GM23248 (cell line): ENCODE measurements at regions not wholly inside any gene's neighbourhood (a gene's known extent, or its start where the extent isn't known, plus 50 kb on each side); places are given as distances from the start of the nearest gene placed in this dataset.
A peak's percentile ranks its signal among the peaks of the same experiment; 100 is the strongest.
"Not testable (repeated sequence)": the region's sequence is repeated elsewhere in the genome, so short reads cannot be mapped to it uniquely, and the experiment has no call there.

Experiments used
- DNase-seq: peaks from one replicate; pipeline ENCODE4 v3.0.0-alpha.2; 2015
- H2AFZ ChIP-seq: fragments of 200-600 bp; sonication (generic); 2 replicates; pipeline ENCODE4 v1.6.1; 2016; ENCODE audit warnings: antibody characterized with exemption
- H3F3A ChIP-seq: fragments of 200-600 bp; sonication (generic); 2 replicates; pipeline ENCODE4 v1.6.1; 2016; ENCODE audit warnings: mild to moderate bottlenecking, antibody characterized with exemption, mixed run types; ENCODE audit not compliant: insufficient read depth
- H3K27ac ChIP-seq: fragments of 200-600 bp; sonication (generic); 2 replicates; pipeline ENCODE4 v1.5.1; 2016; ENCODE audit warnings: mild to moderate bottlenecking
- H3K27me3 ChIP-seq: fragments of 200-600 bp; sonication (generic); replicated peaks from 2 replicates; pipeline ENCODE4 v1.6.1; 2016; ENCODE audit warnings: mild to moderate bottlenecking; ENCODE audit not compliant: insufficient read depth
- H3K36me3 ChIP-seq: fragments of 200-600 bp; sonication (generic); 2 replicates; pipeline ENCODE4 v1.6.1; 2016; ENCODE audit warnings: low read depth, mild to moderate bottlenecking
- H3K4me1 ChIP-seq: fragments of 200-600 bp; sonication (generic); 2 replicates; pipeline ENCODE4 v1.6.1; 2016; ENCODE audit warnings: mild to moderate bottlenecking; ENCODE audit not compliant: insufficient read depth
- H3K4me2 ChIP-seq: fragments of 200-600 bp; sonication (generic); one replicate; pipeline ENCODE4 v1.6.1; 2016; ENCODE audit warnings: mild to moderate bottlenecking; ENCODE audit not compliant: unreplicated experiment
- H3K4me3 ChIP-seq: fragments of 200-600 bp; sonication (generic); 2 replicates; pipeline ENCODE4 v1.5.1; 2016; ENCODE audit warnings: mild to moderate bottlenecking
- H3K79me2 ChIP-seq: fragments of 200-600 bp; sonication (generic); 2 replicates; pipeline ENCODE4 v1.6.1; 2016; ENCODE audit warnings: mild to moderate bottlenecking; ENCODE audit not compliant: insufficient read depth
- H3K9ac ChIP-seq: fragments of 200-600 bp; sonication (generic); 2 replicates; pipeline ENCODE4 v1.6.1; 2016; ENCODE audit warnings: mild to moderate bottlenecking
- H3K9me2 ChIP-seq: fragments of 200-600 bp; sonication (generic); 2 replicates; pipeline ENCODE4 v1.6.1; 2016; ENCODE audit warnings: mixed run types, mild to moderate bottlenecking, moderate library complexity; ENCODE audit not compliant: insufficient read depth
- H3K9me3 ChIP-seq: fragments of 200-600 bp; sonication (generic); one replicate; pipeline ENCODE4 v1.6.1; 2017; ENCODE audit warnings: low read depth
- H4K20me1 ChIP-seq: fragments of 200-600 bp; sonication (generic); 2 replicates; pipeline ENCODE4 v1.6.0; 2016; ENCODE audit not compliant: insufficient read depth
- EZH2 ChIP-seq: fragments of 200-600 bp; sonication (generic); IDR thresholded peaks from 2 replicates; pipeline ENCODE4 v1.6.1; 2018; ENCODE audit warnings: antibody characterized with exemption, mild to moderate bottlenecking; ENCODE audit not compliant: insufficient read depth, poor library complexity, severe bottlenecking
- EZH2phosphoT487 ChIP-seq: fragments of 200-600 bp; sonication (generic); IDR thresholded peaks from 2 replicates; pipeline ENCODE4 v1.6.1; 2018; ENCODE audit warnings: antibody characterized with exemption, moderate library complexity, mild to moderate bottlenecking, low read depth; ENCODE audit not compliant: insufficient read depth
- WGBS, 2 experiments: methylation state at CpG; one replicate each; pipeline ENCODE4 v1.1.6; 2015 to 2017; ENCODE audit warnings: low lambda C conversion rate in 2 of 2, low coverage in 1 of 2; ENCODE audit errors: missing lambda C conversion rate in 2 of 2; 5-methylcytosine and 5-hydroxymethylcytosine counted together
- in situ Hi-C: fragments of 300-500 bp; cut with MboI; formaldehyde crosslinking; loops from 2 replicates; pipeline ENCODE4 v1.15.0; 2020

DNA sequence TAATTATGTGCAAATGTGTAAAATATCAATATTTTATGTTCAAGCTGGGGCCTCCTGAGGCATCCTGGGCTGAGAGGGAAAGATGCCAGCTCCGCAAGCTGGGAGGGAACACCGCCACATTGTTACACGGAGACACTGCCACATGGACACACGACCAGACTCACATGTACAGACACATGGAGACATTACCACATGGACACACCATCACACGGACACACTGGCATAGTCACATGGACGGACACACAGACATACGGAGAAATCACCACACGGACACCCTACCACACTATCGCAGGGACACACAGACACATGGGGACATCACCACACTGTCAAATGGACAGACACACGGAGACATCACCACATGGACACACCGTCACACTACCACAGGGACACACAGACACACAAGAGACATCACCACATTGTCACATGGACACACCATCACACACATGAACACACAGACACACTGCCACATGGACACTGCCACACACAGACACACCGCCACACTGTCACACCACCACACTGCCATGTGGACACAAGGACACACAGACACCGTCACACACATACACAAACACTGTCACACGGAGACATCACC is 117.6 kb downstream of the CCDC74A start:
- in situ Hi-C loops, result no loop called here

DNA sequence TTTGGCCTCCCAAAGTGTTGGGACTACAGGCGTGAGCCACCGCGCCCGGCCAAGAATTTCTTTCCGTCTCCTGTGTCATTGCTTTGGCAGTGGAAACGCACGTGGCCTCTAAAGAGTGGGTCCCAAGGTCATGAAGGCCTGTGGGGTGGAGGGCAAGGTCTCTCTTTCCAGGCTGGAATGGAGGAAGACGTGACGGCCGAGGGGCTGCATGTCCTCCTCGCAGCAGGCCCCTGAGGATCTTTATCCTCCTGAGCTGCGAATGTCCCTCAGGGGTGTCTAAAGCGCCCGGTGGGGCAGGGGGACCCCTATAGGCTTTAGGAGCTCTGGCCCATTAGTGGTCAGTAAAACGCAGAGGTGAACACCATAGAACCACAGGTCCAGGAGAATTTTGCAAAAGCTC is 118.5 kb downstream of the CCDC74A start:
- H3K9me2 ChIP-seq, H4K20me1 ChIP-seq, H3K27me3 ChIP-seq, H3K27ac ChIP-seq, H3K9ac ChIP-seq, in situ Hi-C loops, H3K4me3 ChIP-seq, H3K79me2 ChIP-seq, H3K9me3 ChIP-seq, H3F3A ChIP-seq, H3K36me3 ChIP-seq, H3K4me2 ChIP-seq, DNase-seq: not testable (repeated sequence)
- H2AFZ ChIP-seq, result 0 out of 2 replicates have a peak overlapping the region, but pooled peaks have one; percentile 45
- 68 to 81% methylated on average over 14 to 15 of the region's 15 CpGs for WGBS, 2 experiments
- H3K4me1 ChIP-seq, result peaks cover 10% of the 10 kb centered on the region

More for the DNA sequence above, 117.6 kb downstream of the CCDC74A start:
- 75 to 81% methylated on average over 14 of the region's 14 CpGs for WGBS, 2 experiments
- H4K20me1 ChIP-seq, result no peaks in the 10 kb centered on the region
- H2AFZ ChIP-seq, result no peak overlapping the region
- TF ChIP-seq EZH2phosphoT487, result no peak
- TF ChIP-seq EZH2, result no peak
- no peaks in the 10 kb centered on the region for H3K36me3 ChIP-seq
- H3K9ac ChIP-seq, result no peak overlapping the region
- no peak overlapping the region for H3K4me3 ChIP-seq
- H3K27ac ChIP-seq, result no peak overlapping the region
- no peaks in the 10 kb centered on the region for H3K9me2 ChIP-seq
- H3K9me3 ChIP-seq, result no peaks in the 10 kb centered on the region
- no peaks in the 10 kb centered on the region for H3F3A ChIP-seq
- peaks cover 5% of the 10 kb centered on the region; the same call in 1 of the 2 replicates for H3K27me3 ChIP-seq
- no peaks in the 10 kb centered on the region for H3K79me2 ChIP-seq
- DNase-seq, result no peak
- H3K4me1 ChIP-seq, result peaks cover 19% of the 10 kb centered on the region
- no peak overlapping the region for H3K4me2 ChIP-seq

DNA sequence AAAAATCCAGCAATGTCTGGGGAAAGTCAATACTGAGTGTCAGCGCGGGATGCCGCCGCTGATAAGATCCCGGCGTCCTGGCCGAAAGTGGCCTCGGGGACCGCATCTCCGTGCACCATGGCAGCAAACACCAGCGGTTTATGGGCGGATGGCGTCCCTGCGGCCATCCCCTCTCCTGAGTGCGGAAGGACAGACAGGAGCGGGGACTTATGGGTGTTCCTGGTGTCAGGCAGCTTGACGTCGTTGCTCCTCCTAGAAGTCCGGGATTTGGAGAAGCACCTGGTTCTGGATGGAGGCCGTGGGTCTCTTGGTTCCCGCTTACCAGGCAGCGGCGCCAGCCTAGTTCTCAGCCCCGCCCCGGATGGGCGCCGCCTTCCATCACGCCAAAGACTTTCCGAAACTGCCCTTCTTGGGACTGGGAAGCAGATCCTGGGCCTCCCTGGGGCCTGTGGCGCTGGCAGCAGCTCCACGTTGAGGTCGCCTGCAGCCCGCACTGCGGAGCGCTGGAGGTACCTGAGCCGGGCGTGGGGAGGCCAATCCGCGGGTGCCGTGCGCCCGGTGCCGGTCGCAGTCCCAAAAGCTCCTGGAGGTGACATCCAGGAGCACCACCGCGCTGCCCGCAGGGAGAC is 119.1 kb downstream of the CCDC74A start:
- 47 to 48% methylated on average over 35 to 47 of the region's 47 CpGs for WGBS, 2 experiments
- H3K9me3 ChIP-seq, result no peaks in the 10 kb centered on the region

DNA sequence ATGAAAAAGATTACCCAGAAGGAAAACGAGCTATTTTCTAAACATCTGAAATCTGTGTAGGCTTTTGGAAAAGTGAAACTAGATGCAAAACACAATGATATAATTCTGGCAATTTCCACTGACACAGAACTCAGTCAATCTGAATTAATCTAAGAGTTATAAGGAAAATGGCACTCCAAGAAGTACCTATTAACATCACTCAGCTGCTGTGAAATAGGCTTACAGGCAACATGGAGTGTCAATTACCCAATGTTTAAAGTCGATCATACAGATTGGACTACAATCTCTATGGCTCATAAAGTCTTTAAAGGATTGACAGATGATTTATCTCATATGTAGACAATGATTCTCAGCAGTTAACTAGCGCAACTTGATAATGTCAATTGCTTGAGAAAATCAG is 120.9 kb downstream of the CCDC74A start:
- H3K79me2 ChIP-seq, in situ Hi-C loops: not testable (repeated sequence)

More for the DNA sequence above, 119.1 kb downstream of the CCDC74A start:
- TF ChIP-seq EZH2 (no peak), EZH2phosphoT487 (no peak)
- Histone ChIP-seq H3K27ac (no peak overlapping the region), H3F3A (no peaks in the 10 kb centered on the region), H3K4me3 (peak overlapping the region; percentile 48), H3K4me1 (peaks cover 5% of the 10 kb centered on the region), H3K79me2 (no peaks in the 10 kb centered on the region), H2AFZ (peak overlapping the region; percentile 45; the same call in 1 of the 2 replicates), H3K36me3 (no peaks in the 10 kb centered on the region), H3K27me3 (peaks cover 5% of the 10 kb centered on the region; the same call in 1 of the 2 replicates), H3K4me2 (no peak overlapping the region), H3K9ac (no peak overlapping the region), H3K9me2 (no peaks in the 10 kb centered on the region), H4K20me1 (no peaks in the 10 kb centered on the region)
- in situ Hi-C loops, result no loop called here
- DNase-seq, result peak; percentile 9

DNA sequence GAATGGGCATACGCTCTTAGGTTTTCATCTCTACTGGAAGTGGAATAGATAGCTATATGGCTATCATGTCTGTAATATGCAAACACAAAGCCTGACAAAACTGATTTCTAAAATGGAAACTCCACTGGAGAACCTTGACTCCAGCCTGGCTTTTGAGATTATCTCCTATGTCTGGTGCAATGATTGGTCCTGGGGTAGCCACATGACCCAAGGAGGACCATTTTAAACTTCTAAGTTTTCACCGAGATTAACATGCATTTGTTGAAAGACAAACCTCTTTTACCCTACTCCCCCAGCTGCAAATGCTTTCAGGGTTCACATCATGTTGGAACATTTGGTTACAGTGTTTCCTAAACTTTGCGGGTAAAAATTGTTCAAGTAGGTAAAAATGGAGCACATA is 124.6 kb downstream of the CCDC74A start:
- H3K27ac ChIP-seq, H4K20me1 ChIP-seq, H3K27me3 ChIP-seq, H3K4me3 ChIP-seq, H3K4me1 ChIP-seq, DNase-seq, H2AFZ ChIP-seq, H3K36me3 ChIP-seq, H3K9me3 ChIP-seq, H3K9me2 ChIP-seq, H3F3A ChIP-seq, H3K4me2 ChIP-seq, H3K79me2 ChIP-seq, H3K9ac ChIP-seq: not testable (repeated sequence)
- WGBS, 2 experiments, result 25 to 32% methylated on average over 3 of the region's 3 CpGs
- in situ Hi-C loops, result loop anchor here (25.0 kb wide), 1 partner anchor 240 kb away; no protein-coding TSS in a partner anchor

More for the DNA sequence above, 120.9 kb downstream of the CCDC74A start:
- 24 to 30% methylated on average over 3 of the region's 3 CpGs for WGBS, 2 experiments
- not testable (repeated sequence) for H3K36me3 ChIP-seq, H2AFZ ChIP-seq, H3F3A ChIP-seq, H3K9ac ChIP-seq, H3K27ac ChIP-seq, H3K27me3 ChIP-seq, H3K4me1 ChIP-seq, H3K9me3 ChIP-seq, H3K9me2 ChIP-seq, H3K4me2 ChIP-seq, H3K4me3 ChIP-seq, DNase-seq, H4K20me1 ChIP-seq

DNA sequence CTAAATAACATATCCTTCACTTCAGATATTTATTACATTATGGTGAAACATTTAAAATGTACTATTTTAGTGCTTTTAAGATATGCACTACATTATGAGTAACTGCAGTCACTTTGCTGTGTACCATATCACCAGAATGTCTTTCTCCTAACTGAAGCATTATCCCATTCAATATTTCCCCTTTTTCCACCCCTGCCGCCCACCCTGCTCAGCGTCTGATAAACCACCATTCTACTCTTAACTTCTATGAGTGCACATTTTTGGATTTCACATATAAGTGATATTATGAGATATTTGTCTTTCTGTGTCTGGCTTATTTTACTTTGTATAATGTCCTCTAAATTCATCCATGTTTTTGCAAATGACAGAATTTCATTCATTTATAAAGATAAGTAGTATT is 126.4 kb downstream of the CCDC74A start:
- not testable (repeated sequence) for H3K36me3 ChIP-seq, H3K4me1 ChIP-seq, H3K9me3 ChIP-seq, H4K20me1 ChIP-seq, H3K27ac ChIP-seq, H2AFZ ChIP-seq, H3F3A ChIP-seq, H3K79me2 ChIP-seq, H3K27me3 ChIP-seq, H3K9ac ChIP-seq, DNase-seq, H3K9me2 ChIP-seq, H3K4me2 ChIP-seq, H3K4me3 ChIP-seq
- 33 to 41% methylated on average over 2 of the region's 2 CpGs for WGBS, 2 experiments
- in situ Hi-C loops, result loop anchor here (25.0 kb wide), 1 partner anchor 242 kb away; no protein-coding TSS in a partner anchor
